OCI-LY7 (cell line): ENCODE measurements at regions not wholly inside any gene's neighbourhood (a gene's known extent, or its start where the extent isn't known, plus 50 kb on each side); places are given as distances from the start of the nearest gene placed in this dataset.

Source experiments
- BruUV-seq: library from RNA; stranded (reverse); fragments of 400-500 nt; replicated peaks from 2 replicates; lab custom pipeline; 2021; lab: Mats Ljungman, UMichigan
- CTCF ChIA-PET: fragments of 300-600 bp; sonication (Branson Sonifier 250); formaldehyde crosslinking; loops from one replicate; lab custom pipeline; 2022; ENCODE audit warnings: antibody characterized with exemption; ENCODE audit not compliant: unreplicated experiment; lab: Charles Lee
- POLR2A ChIA-PET: fragments of 300-600 bp; sonication (Branson Sonifier 250); formaldehyde crosslinking; loops from one replicate; lab custom pipeline; 2022; ENCODE audit warnings: antibody characterized with exemption; lab: Charles Lee
- DNase-seq: peaks from one replicate; pipeline ENCODE4 v3.0.0-alpha.2; 2015; ENCODE audit warnings: low spot score
- H2AFZ ChIP-seq: fragments of 200-600 bp; sonication (generic), shearing (Covaris generic); 2 replicates; pipeline ENCODE4 v1.6.1; 2014; ENCODE audit warnings: mild to moderate bottlenecking, antibody characterized with exemption, low read length, moderate library complexity
- H3K27ac ChIP-seq: fragments of 200-600 bp; sonication (generic); 2 replicates; pipeline ENCODE4 v1.5.1; 2014; ENCODE audit warnings: mixed run types, low read depth, mild to moderate bottlenecking, moderate library complexity, low read length, inconsistent platforms; ENCODE audit not compliant: poor library complexity, severe bottlenecking
- H3K36me3 ChIP-seq: fragments of 200-600 bp; sonication (generic); 2 replicates; pipeline ENCODE4 v1.6.1; 2014; ENCODE audit warnings: mild to moderate bottlenecking, antibody characterized with exemption, low read length, moderate library complexity, mixed read lengths; ENCODE audit not compliant: insufficient read depth
- H3K4me1 ChIP-seq: fragments of 200-600 bp; sonication (generic); 2 replicates; pipeline ENCODE4 v1.5.1; 2014; ENCODE audit warnings: mild to moderate bottlenecking, low read length; ENCODE audit not compliant: insufficient read depth, poor library complexity, severe bottlenecking
- H3K4me2 ChIP-seq: fragments of 200-600 bp; sonication (generic); 2 replicates; pipeline ENCODE4 v1.6.1; 2014; ENCODE audit warnings: mild to moderate bottlenecking, low read length
- H3K4me3 ChIP-seq: fragments of 200-600 bp; sonication (generic); 2 replicates; pipeline ENCODE4 v1.5.1; 2014; ENCODE audit warnings: mild to moderate bottlenecking, low read depth, low read length; ENCODE audit not compliant: poor library complexity, severe bottlenecking
- H3K79me2 ChIP-seq: fragments of 200-600 bp; sonication (generic); 2 replicates; pipeline ENCODE4 v1.6.1; 2016; ENCODE audit warnings: low read depth, mild to moderate bottlenecking, low read length, moderate library complexity, mixed read lengths; ENCODE audit not compliant: insufficient read depth
- H3K9me2 ChIP-seq: fragments of 200-600 bp; sonication (generic); 2 replicates; pipeline ENCODE4 v1.6.1; 2016; ENCODE audit warnings: mild to moderate bottlenecking, low read length, mixed read lengths; ENCODE audit not compliant: insufficient read depth
- H3K9me3 ChIP-seq: fragments of 200-600 bp; sonication (generic); 2 replicates; pipeline ENCODE4 v1.6.1; 2014; ENCODE audit warnings: mild to moderate bottlenecking, mixed run types, low read length, mixed read lengths
- H4K20me1 ChIP-seq: fragments of 200-600 bp; sonication (generic); 2 replicates; pipeline ENCODE4 v1.6.1; 2014; ENCODE audit warnings: mild to moderate bottlenecking, antibody characterized with exemption, low read length, moderate library complexity, mixed read lengths; ENCODE audit not compliant: insufficient read depth
- EZH2phosphoT487 ChIP-seq: fragments of 200-600 bp; sonication (generic); IDR thresholded peaks from 2 replicates; pipeline ENCODE4 v1.6.1; 2018; ENCODE audit warnings: low read depth, borderline replicate concordance, mild to moderate bottlenecking, mixed run types, antibody characterized with exemption, low read length, moderate library complexity, mixed read lengths
- intact Hi-C: fragments of 100-400 bp; cut with micrococcal nuclease; formaldehyde crosslinking; loops from one replicate; pipeline ENCODE4 v1.10.0; 2022; ENCODE audit not compliant: unreplicated experiment
- TF ChIP-seq, protein P1 (sequence below): fragments of 200-600 bp; sonication (generic); conservative IDR thresholded peaks from 2 replicates; pipeline ENCODE4 v1.5.1; 2014; ENCODE audit warnings: mild to moderate bottlenecking, antibody characterized with exemption, low read length, moderate library complexity, mixed read lengths

- H3K9me2 ChIP-seq, result no peaks in the 10 kb centered on the region
- no peak overlapping the region for H3K27ac ChIP-seq
- H3K4me3 ChIP-seq, result no peak overlapping the region
- H3K79me2 ChIP-seq, result no peaks in the 10 kb centered on the region
- H3K4me2 ChIP-seq, result no peak overlapping the region
- ChIA-PET POLR2A (no interaction called here), CTCF (no interaction called here)
- no peak overlapping the region for H2AFZ ChIP-seq
- BruUV-seq, result no TSS peak
- no peak for DNase-seq
- H3K4me1 ChIP-seq, result peaks cover 9% of the 10 kb centered on the region
- no peaks in the 10 kb centered on the region for H4K20me1 ChIP-seq
- TF ChIP-seq, protein P1, sequence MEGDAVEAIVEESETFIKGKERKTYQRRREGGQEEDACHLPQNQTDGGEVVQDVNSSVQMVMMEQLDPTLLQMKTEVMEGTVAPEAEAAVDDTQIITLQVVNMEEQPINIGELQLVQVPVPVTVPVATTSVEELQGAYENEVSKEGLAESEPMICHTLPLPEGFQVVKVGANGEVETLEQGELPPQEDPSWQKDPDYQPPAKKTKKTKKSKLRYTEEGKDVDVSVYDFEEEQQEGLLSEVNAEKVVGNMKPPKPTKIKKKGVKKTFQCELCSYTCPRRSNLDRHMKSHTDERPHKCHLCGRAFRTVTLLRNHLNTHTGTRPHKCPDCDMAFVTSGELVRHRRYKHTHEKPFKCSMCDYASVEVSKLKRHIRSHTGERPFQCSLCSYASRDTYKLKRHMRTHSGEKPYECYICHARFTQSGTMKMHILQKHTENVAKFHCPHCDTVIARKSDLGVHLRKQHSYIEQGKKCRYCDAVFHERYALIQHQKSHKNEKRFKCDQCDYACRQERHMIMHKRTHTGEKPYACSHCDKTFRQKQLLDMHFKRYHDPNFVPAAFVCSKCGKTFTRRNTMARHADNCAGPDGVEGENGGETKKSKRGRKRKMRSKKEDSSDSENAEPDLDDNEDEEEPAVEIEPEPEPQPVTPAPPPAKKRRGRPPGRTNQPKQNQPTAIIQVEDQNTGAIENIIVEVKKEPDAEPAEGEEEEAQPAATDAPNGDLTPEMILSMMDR, result no peak
- TF ChIP-seq EZH2phosphoT487, result no peak
- intact Hi-C loops, result no loop called here
- peaks cover 16% of the 10 kb centered on the region; the same call in 1 of the 2 replicates for H3K9me3 ChIP-seq
- H3K36me3 ChIP-seq, result no peaks in the 10 kb centered on the region; the same call in 1 of the 2 replicates
These were observed 1171.4 kb downstream of the TBC1D22A start for GRCh38 chr22:47933891-47934290.

DNA sequence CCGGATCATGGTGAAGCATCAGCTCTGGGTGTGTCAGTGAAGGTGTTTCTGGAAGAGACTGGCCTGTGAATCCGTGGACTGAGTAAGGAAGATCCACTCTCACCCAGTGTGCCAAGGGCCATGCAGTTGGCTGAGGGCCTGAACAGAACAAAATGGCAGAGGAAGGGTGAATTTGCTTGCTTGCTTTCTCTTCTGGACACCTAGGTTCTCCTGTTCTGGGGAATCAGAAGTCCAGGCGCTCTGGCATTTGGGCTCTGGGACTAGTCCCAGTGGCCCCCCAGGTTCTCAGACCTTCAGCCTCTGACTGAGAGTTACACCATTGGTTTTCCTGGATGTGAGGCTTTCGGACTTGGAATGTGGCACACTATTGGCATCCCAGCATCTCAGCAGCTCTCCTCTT is 1170.8 kb downstream of the TBC1D22A start:
- Histone ChIP-seq H3K79me2 (no peaks in the 10 kb centered on the region), H3K4me2 (no peak overlapping the region), H3K4me1 (peaks cover 16% of the 10 kb centered on the region)

More for the DNA sequence above, 1170.8 kb downstream of the TBC1D22A start:
- ChIA-PET CTCF (no interaction called here), POLR2A (interaction anchor here (1.1 kb wide), 1 partner anchor 67 kb away, joined by 3 read pairs; no protein-coding TSS in a partner anchor)
- H3K9me2 ChIP-seq, result no peaks in the 10 kb centered on the region
- H4K20me1 ChIP-seq, result no peaks in the 10 kb centered on the region
- no TSS peak for BruUV-seq
- peaks cover 16% of the 10 kb centered on the region; the same call in 1 of the 2 replicates for H3K9me3 ChIP-seq
- H3K27ac ChIP-seq, result no peak overlapping the region
- intact Hi-C loops, result no loop called here
- no peak overlapping the region for H3K4me3 ChIP-seq
- DNase-seq, result no peak
- TF ChIP-seq, protein P1, result no peak
- no peak for TF ChIP-seq EZH2phosphoT487
- H3K36me3 ChIP-seq, result no peaks in the 10 kb centered on the region; the same call in 1 of the 2 replicates
- H2AFZ ChIP-seq, result no peak overlapping the region
